Cortex of kidney (tissue), 1 donor: ENCODE measurements at regions not wholly inside any gene's neighbourhood (a gene's known extent, or its start where the extent isn't known, plus 50 kb on each side); places are given as distances from the start of the nearest gene placed in this dataset.
"Not testable (repeated sequence)": the region's sequence is repeated elsewhere in the genome, so short reads cannot be mapped to it uniquely, and the experiment has no call there.

Experiments
- DNase-seq: peaks from one replicate; lab custom pipeline; 2025; lab: John Stamatoyannopoulos, UW

- no peak for DNase-seq
Observed at GRCh38 chr21:39001341-39001740, 181.9 kb downstream of the PSMG1 start.

- DNase-seq: no peak
Observed at GRCh38 chr21:39000496-39000895, 182.8 kb downstream of the PSMG1 start.

- DNase-seq: no peak
Observed at GRCh38 chr21:38999161-38999560, 184.1 kb downstream of the PSMG1 start.

- not testable (repeated sequence) for DNase-seq
Observed at GRCh38 chr21:38998281-38998680, 185.0 kb downstream of the PSMG1 start.

- not testable (repeated sequence) for DNase-seq
Observed at GRCh38 chr21:38997843-38998175, 185.4 kb downstream of the PSMG1 start.

- no peak for DNase-seq
Observed at GRCh38 chr21:38997051-38997842, 186.0 kb downstream of the PSMG1 start.

- DNase-seq: no peak
Observed at GRCh38 chr21:38996355-38996754, 186.9 kb downstream of the PSMG1 start.

GRCh38 chr21:38995731-38996130 lies 187.5 kb downstream of the PSMG1 start:
- DNase-seq: no peak

- DNase-seq: no peak
Observed at GRCh38 chr21:38995071-38995669, 188.1 kb downstream of the PSMG1 start.

GRCh38 chr21:38994042-38994441 lies 188.3 kb downstream of the ETS2 start:
- DNase-seq: no peak

- no peak for DNase-seq
Observed at GRCh38 chr21:38993561-38993960, 187.8 kb downstream of the ETS2 start.

GRCh38 chr21:38992737-38993136 lies 187.0 kb downstream of the ETS2 start:
- DNase-seq: no peak

GRCh38 chr21:38990424-38990794 lies 184.7 kb downstream of the ETS2 start:
- no peak for DNase-seq

- no peak for DNase-seq
Observed at GRCh38 chr21:38989745-38990423, 184.2 kb downstream of the ETS2 start.

- no peak for DNase-seq
Observed at GRCh38 chr21:38989379-38989744, 183.6 kb downstream of the ETS2 start.

- DNase-seq: no peak
Observed at GRCh38 chr21:38988509-38989378, 183.0 kb downstream of the ETS2 start.

- no peak for DNase-seq
Observed at GRCh38 chr21:38987633-38988508, 182.1 kb downstream of the ETS2 start.

- DNase-seq: no peak
Observed at GRCh38 chr21:38986806-38987632, 181.3 kb downstream of the ETS2 start.

GRCh38 chr21:38986406-38986805 lies 180.7 kb downstream of the ETS2 start:
- DNase-seq: no peak

- no peak for DNase-seq
Observed at GRCh38 chr21:38985568-38986378, 180.0 kb downstream of the ETS2 start.
